Trophoblast cell (in vitro differentiated cells and primary cell): ENCODE measurements at regions not wholly inside any gene's neighbourhood (a gene's known extent, or its start where the extent isn't known, plus 50 kb on each side); places are given as distances from the start of the nearest gene placed in this dataset.
A peak's percentile ranks its signal among the peaks of the same experiment; 100 is the strongest.

Experiments
- DNase-seq, 2 donors: peaks; one replicate each; pipeline ENCODE4 v3.0.0-alpha.2; 2016
- H2AFZ ChIP-seq: 2 replicates; pipeline ENCODE4 v1.6.1; 2013; ENCODE audit warnings: low read length, moderate library complexity, mild to moderate bottlenecking; ENCODE audit not compliant: insufficient read depth, poor library complexity
- H2AK5ac ChIP-seq: 2 replicates; pipeline ENCODE4 v1.6.1; 2013; ENCODE audit warnings: mild to moderate bottlenecking, low read length
- H2BK120ac ChIP-seq: 2 replicates; pipeline ENCODE4 v1.6.1; 2013; ENCODE audit warnings: low read length, mild to moderate bottlenecking, moderate library complexity; ENCODE audit not compliant: insufficient read depth, poor library complexity
- H2BK12ac ChIP-seq: 2 replicates; pipeline ENCODE4 v1.6.1; 2013; ENCODE audit warnings: mild to moderate bottlenecking, low read length, moderate library complexity
- H2BK5ac ChIP-seq: 2 replicates; pipeline ENCODE4 v1.6.1; 2013; ENCODE audit warnings: low read length, low read depth, moderate library complexity, mild to moderate bottlenecking; ENCODE audit not compliant: poor library complexity
- H3K14ac ChIP-seq: 2 replicates; pipeline ENCODE4 v1.6.1; 2013; ENCODE audit warnings: mild to moderate bottlenecking, low read length
- H3K18ac ChIP-seq: 2 replicates; pipeline ENCODE4 v1.6.1; 2013; ENCODE audit warnings: mild to moderate bottlenecking, low read length
- H3K23ac ChIP-seq: 2 replicates; pipeline ENCODE4 v1.6.1; 2013; ENCODE audit warnings: low read length
- H3K27ac ChIP-seq: 2 replicates; pipeline ENCODE4 v1.5.1; 2013; ENCODE audit warnings: low read depth, mild to moderate bottlenecking, inconsistent platforms, low read length, moderate library complexity
- H3K27me3 ChIP-seq: 2 replicates; pipeline ENCODE4 v1.6.1; 2013; ENCODE audit warnings: inconsistent platforms, mild to moderate bottlenecking, low read length, moderate library complexity; ENCODE audit not compliant: insufficient read depth
- H3K36me3 ChIP-seq, 2 experiments: 1 replicate in 1 of 2; 2 replicates in 1 of 2; pipeline ENCODE4 v1.6.1; 2013; ENCODE audit warnings: low read length in 2 of 2, mild to moderate bottlenecking in 2 of 2, moderate library complexity in 1 of 2; ENCODE audit not compliant: insufficient read depth in 2 of 2, control insufficient read depth in 1 of 2
- H3K4ac ChIP-seq: 2 replicates; pipeline ENCODE4 v1.6.1; 2013; ENCODE audit warnings: low read depth, mild to moderate bottlenecking, low read length, moderate library complexity
- H3K4me1 ChIP-seq, 2 experiments: 1 replicate in 1 of 2; 2 replicates in 1 of 2; pipeline ENCODE4 v1.6.1; 2013; ENCODE audit warnings: low read length in 2 of 2, mild to moderate bottlenecking in 2 of 2, moderate library complexity in 1 of 2; ENCODE audit not compliant: insufficient read depth in 2 of 2, control insufficient read depth in 1 of 2
- H3K4me2 ChIP-seq: 2 replicates; pipeline ENCODE4 v1.6.1; 2013; ENCODE audit warnings: inconsistent platforms, mild to moderate bottlenecking, low read length, moderate library complexity
- H3K4me3 ChIP-seq: 2 replicates; pipeline ENCODE4 v1.5.1; 2013; ENCODE audit warnings: mild to moderate bottlenecking, low read depth, low read length, inconsistent platforms
- H3K79me1 ChIP-seq: one replicate; pipeline ENCODE4 v1.6.1; 2013; ENCODE audit warnings: low read length
- H3K79me2 ChIP-seq: 2 replicates; pipeline ENCODE4 v1.6.1; 2013; ENCODE audit warnings: low read length, mild to moderate bottlenecking; ENCODE audit not compliant: control insufficient read depth, insufficient read depth, poor library complexity
- H3K9ac ChIP-seq: 2 replicates; pipeline ENCODE4 v1.6.1; 2013; ENCODE audit warnings: mild to moderate bottlenecking, low read length
- H3K9me3 ChIP-seq: 2 replicates; pipeline ENCODE4 v1.6.1; 2013; ENCODE audit warnings: low read depth, mild to moderate bottlenecking, control low read depth, inconsistent platforms, low read length; ENCODE audit not compliant: insufficient read depth
- H4K12ac ChIP-seq: 2 replicates; pipeline ENCODE4 v1.6.1; 2013; ENCODE audit warnings: low read depth, mild to moderate bottlenecking, low read length, moderate library complexity
- H4K8ac ChIP-seq: 2 replicates; pipeline ENCODE4 v1.6.1; 2013; ENCODE audit warnings: low read depth, mild to moderate bottlenecking, low read length, moderate library complexity
- H4K91ac ChIP-seq: one replicate; pipeline ENCODE4 v1.6.1; 2013; ENCODE audit warnings: low read depth, mild to moderate bottlenecking, low read length, moderate library complexity
- WGBS: extraction: QIAGEN DNeasy Blood & Tissue Kit; methylation state at CpG from one replicate; pipeline ENCODE4 v1.1.7; 2013; ENCODE audit warnings: missing lambda C conversion rate; ENCODE audit not compliant: insufficient read length, insufficient coverage; ENCODE audit errors: extremely low coverage; 5-methylcytosine and 5-hydroxymethylcytosine counted together

GRCh38 chr6:48671505-48671904 lies 560.5 kb upstream of the PTCHD4 start:
- H3K9me3 ChIP-seq, result no peaks in the 10 kb centered on the region
- no peaks in the 10 kb centered on the region for H3K4me1 ChIP-seq
- no peak overlapping the region for H2AFZ ChIP-seq
- no peak overlapping the region for H4K12ac ChIP-seq
- no CpG with 5 or more reads among the region's 1 CpG for WGBS
- no peak overlapping the region for H3K4me2 ChIP-seq
- no peaks in the 10 kb centered on the region for H3K27me3 ChIP-seq
- H4K91ac ChIP-seq, result no peak overlapping the region
- H4K8ac ChIP-seq, result no peak overlapping the region
- no peak overlapping the region for H3K4ac ChIP-seq
- no peak overlapping the region for H3K4me3 ChIP-seq
- no peak overlapping the region for H3K27ac ChIP-seq
- no peak overlapping the region for H2BK120ac ChIP-seq
- H3K18ac ChIP-seq, result no peak overlapping the region
- no peak overlapping the region for H3K23ac ChIP-seq
- no peak overlapping the region for H2AK5ac ChIP-seq
- H3K79me1 ChIP-seq, result no peaks in the 10 kb centered on the region
- no peak overlapping the region for H2BK12ac ChIP-seq
- H3K36me3 ChIP-seq, result no peaks in the 10 kb centered on the region
- no peak overlapping the region for H3K14ac ChIP-seq
- no peak overlapping the region for H3K9ac ChIP-seq
- no peaks in the 10 kb centered on the region for H3K79me2 ChIP-seq
- no peak for DNase-seq
- no peak overlapping the region for H2BK5ac ChIP-seq

GRCh38 chr6:48670546-48670945 lies 559.5 kb upstream of the PTCHD4 start:
- no peak overlapping the region for H3K27ac ChIP-seq
- H2BK12ac ChIP-seq, result no peak overlapping the region
- no peak overlapping the region for H3K23ac ChIP-seq
- no peaks in the 10 kb centered on the region for H3K79me1 ChIP-seq
- H3K4ac ChIP-seq, result no peak overlapping the region
- no peak overlapping the region for H3K18ac ChIP-seq
- H2BK120ac ChIP-seq, result no peak overlapping the region
- H3K9ac ChIP-seq, result no peak overlapping the region
- H3K4me2 ChIP-seq, result no peak overlapping the region
- H2BK5ac ChIP-seq, result no peak overlapping the region
- no peak overlapping the region for H4K12ac ChIP-seq
- no peak overlapping the region for H3K14ac ChIP-seq
- no peak overlapping the region for H2AFZ ChIP-seq
- no peak overlapping the region for H4K8ac ChIP-seq
- no peaks in the 10 kb centered on the region for H3K9me3 ChIP-seq
- H3K4me3 ChIP-seq, result no peak overlapping the region
- H3K79me2 ChIP-seq, result no peaks in the 10 kb centered on the region
- H2AK5ac ChIP-seq, result no peak overlapping the region
- no peaks in the 10 kb centered on the region for H3K4me1 ChIP-seq
- H3K27me3 ChIP-seq, result no peaks in the 10 kb centered on the region
- WGBS, result no CpG with 5 or more reads among the region's 2 CpGs
- DNase-seq, result peak; percentile 30 to 64
- no peak overlapping the region for H4K91ac ChIP-seq
- no peaks in the 10 kb centered on the region for H3K36me3 ChIP-seq

- no peaks in the 10 kb centered on the region for H3K79me1 ChIP-seq
- no peak overlapping the region for H2BK12ac ChIP-seq
- H3K27ac ChIP-seq, result no peak overlapping the region
- no peak overlapping the region for H3K9ac ChIP-seq
- H4K12ac ChIP-seq, result no peak overlapping the region
- no peaks in the 10 kb centered on the region for H3K9me3 ChIP-seq
- no peak overlapping the region for H3K4ac ChIP-seq
- H4K8ac ChIP-seq, result no peak overlapping the region
- no peaks in the 10 kb centered on the region for H3K27me3 ChIP-seq
- no peak for DNase-seq
- no peak overlapping the region for H3K4me2 ChIP-seq
- H3K18ac ChIP-seq, result no peak overlapping the region
- H2BK120ac ChIP-seq, result no peak overlapping the region
- no peaks in the 10 kb centered on the region for H3K4me1 ChIP-seq
- H2AFZ ChIP-seq, result no peak overlapping the region
- no peaks in the 10 kb centered on the region for H3K36me3 ChIP-seq
- H3K4me3 ChIP-seq, result no peak overlapping the region
- H3K14ac ChIP-seq, result no peak overlapping the region
- H4K91ac ChIP-seq, result no peak overlapping the region
- H2BK5ac ChIP-seq, result no peak overlapping the region
- no peak overlapping the region for H2AK5ac ChIP-seq
- WGBS, result no CpG with 5 or more reads among the region's 2 CpGs
- no peaks in the 10 kb centered on the region for H3K79me2 ChIP-seq
- H3K23ac ChIP-seq, result no peak overlapping the region
Observed at GRCh38 chr6:48667797-48668196, 556.8 kb upstream of the PTCHD4 start.

- Histone ChIP-seq H2BK12ac (no peak overlapping the region), H4K8ac (no peak overlapping the region), H3K4me3 (no peak overlapping the region), H3K79me1 (no peaks in the 10 kb centered on the region), H3K9me3 (no peaks in the 10 kb centered on the region), H3K14ac (no peak overlapping the region), H3K36me3 (no peaks in the 10 kb centered on the region), H2AFZ (no peak overlapping the region), H3K18ac (no peak overlapping the region), H2BK5ac (no peak overlapping the region), H3K27me3 (no peaks in the 10 kb centered on the region), H2BK120ac (no peak overlapping the region), H3K23ac (no peak overlapping the region), H3K27ac (no peak overlapping the region), H2AK5ac (no peak overlapping the region), H4K91ac (no peak overlapping the region), H4K12ac (no peak overlapping the region), H3K9ac (no peak overlapping the region), H3K4me2 (no peak overlapping the region), H3K4me1 (no peaks in the 10 kb centered on the region), H3K4ac (no peak overlapping the region), H3K79me2 (no peaks in the 10 kb centered on the region)
- no peak for DNase-seq
- no CpG with 5 or more reads among the region's 3 CpGs for WGBS
Observed at GRCh38 chr6:48664826-48665225, 553.8 kb upstream of the PTCHD4 start.
